ENCODE measurements at regions not wholly inside any gene's neighbourhood (a gene's known extent, or its start where the extent isn't known, plus 50 kb on each side); places are given as distances from the start of the nearest gene placed in this dataset.
A peak's percentile ranks its signal among the peaks of the same experiment; 100 is the strongest.
"Not testable (repeated sequence)": the region's sequence is repeated elsewhere in the genome, so short reads cannot be mapped to it uniquely, and the experiment has no call there.

GRCh38 chr7:149669121-149669818 is 104.1 kb downstream of the ZNF467 start:
- Histone ChIP-seq H3K9ac (ENCODE audit: low read depth in 1 of 2, low read length in 2 of 2) (no peak overlapping the region), H3K36me3 (ENCODE audit: control insufficient read depth in 4 of 4, insufficient read depth in 3 of 4, low read depth in 1 of 4, low read length in 3 of 4) (no peaks in the 10 kb centered on the region), H3K9me3 (ENCODE audit: control insufficient read depth in 4 of 4, low read length in 3 of 4) (no peaks in the 10 kb centered on the region), H3K4me3 (ENCODE audit: low read depth in 1 of 3, low read length in 3 of 3) (no peak overlapping the region), H3K4me1 (ENCODE audit: control insufficient read depth in 4 of 4, insufficient read depth in 4 of 4, low read length in 3 of 4) (no peaks in the 10 kb centered on the region), H3K27ac (ENCODE audit: low read depth in 1 of 2, low read length in 2 of 2) (no peak overlapping the region), H3K27me3 (ENCODE audit: control insufficient read depth in 4 of 4, insufficient read depth in 4 of 4, low read length in 3 of 4) (no peaks in the 10 kb centered on the region)
- WGBS: 36% methylated on average over 7 of the region's 7 CpGs
- TF ChIP-seq ATF3 (IDR thresholded peaks at IDR 0.05): no peak
- TF ChIP-seq CTCF (IDR thresholded peaks at IDR 0.05; ENCODE audit: low read depth, low read length, missing input control): peak; percentile 44
- TF ChIP-seq RAD21 (IDR thresholded peaks at IDR 0.05): peak; percentile 69 to 72
- TF ChIP-seq HNF4A (conservative IDR thresholded peaks at IDR 0.05): no peak
- no peak for DNase-seq (ENCODE audit: low spot score)

- no peak for TF ChIP-seq ATF3 (IDR thresholded peaks at IDR 0.05)
- TF ChIP-seq CTCF (IDR thresholded peaks at IDR 0.05; ENCODE audit: low read depth, low read length, missing input control): no peak
- TF ChIP-seq FOXA2 (IDR thresholded peaks at IDR 0.05): no peak
- no peak for TF ChIP-seq RXRA (IDR thresholded peaks at IDR 0.05)
- TF ChIP-seq TAF1 (conservative IDR thresholded peaks at IDR 0.05): no peak
- no peak for TF ChIP-seq FOXA1 (IDR thresholded peaks at IDR 0.05)
- no peak for TF ChIP-seq REST (IDR thresholded peaks at IDR 0.05)
- TF ChIP-seq GABPA (IDR thresholded peaks at IDR 0.05 in 1 of 2, conservative IDR thresholded peaks at IDR 0.05 in 1 of 2): no peak
- TF ChIP-seq RAD21 (IDR thresholded peaks at IDR 0.05): no peak
- no peak for TF ChIP-seq JUND (IDR thresholded peaks at IDR 0.05)
- no peak for TF ChIP-seq HNF4A (conservative IDR thresholded peaks at IDR 0.05)
- no peak for TF ChIP-seq MAX (IDR thresholded peaks at IDR 0.05)
- TF ChIP-seq YY1 (IDR thresholded peaks at IDR 0.05): no peak
- no peak for TF ChIP-seq HNF4G (IDR thresholded peaks at IDR 0.05)
- TF ChIP-seq ZBTB33 (IDR thresholded peaks at IDR 0.05): no peak
- no peak for TF ChIP-seq NR2F2 (IDR thresholded peaks at IDR 0.05)
- no peak for TF ChIP-seq EGR1 (IDR thresholded peaks at IDR 0.05; ENCODE audit: low read depth in 2 of 2)
- Histone ChIP-seq H3K27ac (ENCODE audit: low read depth in 1 of 2, low read length in 2 of 2) (no peak overlapping the region), H3K9me3 (ENCODE audit: control insufficient read depth in 4 of 4, low read length in 3 of 4) (no peaks in the 10 kb centered on the region), H3K27me3 (ENCODE audit: control insufficient read depth in 4 of 4, insufficient read depth in 4 of 4, low read length in 3 of 4) (no peaks in the 10 kb centered on the region), H3K36me3 (ENCODE audit: control insufficient read depth in 4 of 4, insufficient read depth in 3 of 4, low read depth in 1 of 4, low read length in 3 of 4) (no peaks in the 10 kb centered on the region), H3K4me3 (ENCODE audit: low read depth in 1 of 3, low read length in 3 of 3) (no peak overlapping the region), H3K9ac (ENCODE audit: low read depth in 1 of 2, low read length in 2 of 2) (no peak overlapping the region), H3K4me1 (ENCODE audit: control insufficient read depth in 4 of 4, insufficient read depth in 4 of 4, low read length in 3 of 4) (no peaks in the 10 kb centered on the region)
- DNase-seq (ENCODE audit: low spot score): no peak
- 87% methylated on average over 1 of the region's 1 CpG for WGBS
Measured at GRCh38 chr7:149666360-149666945, 106.9 kb downstream of the ZNF467 start.

GRCh38 chr7:149665618-149666017 is 107.8 kb downstream of the ZNF467 start:
- H3K9me3 ChIP-seq (ENCODE audit: control insufficient read depth in 4 of 4, low read length in 3 of 4); H3K4me3 ChIP-seq (ENCODE audit: low read depth in 1 of 3, low read length in 3 of 3); H3K27me3 ChIP-seq (ENCODE audit: control insufficient read depth in 4 of 4, insufficient read depth in 4 of 4, low read length in 3 of 4); H3K4me1 ChIP-seq (ENCODE audit: control insufficient read depth in 4 of 4, insufficient read depth in 4 of 4, low read length in 3 of 4); H3K9ac ChIP-seq (ENCODE audit: low read depth in 1 of 2, low read length in 2 of 2); H3K27ac ChIP-seq (ENCODE audit: low read depth in 1 of 2, low read length in 2 of 2); DNase-seq (ENCODE audit: low spot score); H3K36me3 ChIP-seq (ENCODE audit: control insufficient read depth in 4 of 4, insufficient read depth in 3 of 4, low read depth in 1 of 4, low read length in 3 of 4): not testable (repeated sequence)
- 79% methylated on average over 2 of the region's 2 CpGs for WGBS
